Upper lobe of left lung (tissue), 4 donors: ENCODE measurements at regions not wholly inside any gene's neighbourhood (a gene's known extent, or its start where the extent isn't known, plus 50 kb on each side); places are given as distances from the start of the nearest gene placed in this dataset.

ENCODE experiments used
- CTCF ChIP-seq, 6 experiments: fragments of 450-650 bp in 4 of 6; fragments of 200-600 bp in 2 of 6; sonication (generic) in 2 of 6; IDR thresholded peaks; one replicate each; pipeline ENCODE4 v1.5.1; 2016 to 2019; ENCODE audit warnings: antibody characterized with exemption in 6 of 6
- EP300 ChIP-seq, 4 donors: sonication (generic); formaldehyde crosslinking; IDR thresholded peaks; one replicate each; pipeline ENCODE4 v1.5.1; 2017; ENCODE audit warnings: antibody characterized with exemption in 4 of 4, control low read depth in 2 of 4
- POLR2A ChIP-seq, 4 donors: fragments of 450-650 bp; IDR thresholded peaks; one replicate each; pipeline ENCODE4 v1.5.1; 2016 to 2017; ENCODE audit warnings: antibody characterized with exemption in 4 of 4, mild to moderate bottlenecking in 2 of 4

- TF ChIP-seq CTCF (IDR thresholded peaks at IDR 0.05): no peak
- no peak for TF ChIP-seq POLR2A (IDR thresholded peaks at IDR 0.05)
- no peak for TF ChIP-seq EP300 (IDR thresholded peaks at IDR 0.05)
Measured at GRCh38 chr10:131575877-131576276, 264.4 kb upstream of the TCERG1L start.
